HepG2 (cell line): ENCODE measurements at regions not wholly inside any gene's neighbourhood (a gene's known extent, or its start where the extent isn't known, plus 50 kb on each side); places are given as distances from the start of the nearest gene placed in this dataset.

Experiments used
- ATAC-seq: fragments of 200-7000 bp; cut with Tn5 transposase; 3 replicates; pipeline ENCODE4 v1.9.1; 2020; ENCODE audit warnings: mild to moderate bottlenecking, moderate library complexity
- BruUV-seq: library from RNA; stranded (reverse); fragments of 400-500 nt; replicated peaks from 2 replicates; lab custom pipeline; 2021; lab: Mats Ljungman, UMichigan
- CTCF ChIA-PET: fragments of 300-600 bp; formaldehyde crosslinking; extraction: SDS; loops from one replicate; lab custom pipeline; 2021; ENCODE audit warnings: low total read pairs, inconsistent platforms, low intra/inter-chr PET ratio; lab: Yijun Ruan, JAX
- POLR2A ChIA-PET: fragments of 350-600 bp; sonication (Branson Sonifier 250); formaldehyde crosslinking; loops from one replicate; lab custom pipeline; 2020; ENCODE audit warnings: antibody characterized with exemption, inconsistent platforms; lab: Yijun Ruan, JAX
- DNase-seq: peaks from one replicate; pipeline ENCODE4 v3.0.0-alpha.2; 2015; ENCODE audit warnings: low spot score
- FAIRE-seq: peaks from 3 replicates; lab custom pipeline; 2011; peaks lifted over from hg19 to GRCh38; lab: Jason Lieb, UNC
- H2AFZ ChIP-seq: one replicate; pipeline ENCODE4 v1.6.1; 2011; ENCODE audit warnings: low read length, inconsistent platforms
- H3K27ac ChIP-seq: fragments of 300-600 bp; 3 replicates; pipeline ENCODE4 v1.8.0; 2011; ENCODE audit warnings: mixed run types, mild to moderate bottlenecking, mixed read lengths, low read length, inconsistent platforms; ENCODE audit not compliant: insufficient read depth; ENCODE audit errors: extremely low read length
- H3K27me3 ChIP-seq, 2 experiments: fragments of 200-600 bp in 1 of 2; 2 replicates in 1 of 2; 3 replicates in 1 of 2; pipeline versions ENCODE4 v1.6.0 to v1.8.0; 2011; ENCODE audit warnings: low read length in 2 of 2, mild to moderate bottlenecking in 2 of 2, moderate library complexity in 2 of 2, inconsistent platforms in 1 of 2; ENCODE audit not compliant: insufficient read depth in 2 of 2, control insufficient read depth in 1 of 2
- H3K36me3 ChIP-seq, 2 experiments: fragments of 200-600 bp in 1 of 2; replicated peaks in 1 of 2; 2 replicates in 1 of 2; 3 replicates in 1 of 2; pipeline versions ENCODE4 v1.5.1 to v1.8.0; 2011; ENCODE audit warnings: low read length in 2 of 2, inconsistent platforms in 1 of 2; ENCODE audit not compliant: insufficient read depth in 2 of 2, control insufficient read depth in 1 of 2
- H3K4me1 ChIP-seq: 2 replicates; pipeline ENCODE4 v1.5.1; 2012; ENCODE audit warnings: low read length, inconsistent platforms; ENCODE audit not compliant: insufficient read depth
- H3K4me2 ChIP-seq: 2 replicates; pipeline ENCODE4 v1.6.0; 2011; ENCODE audit warnings: low read depth, low read length, inconsistent platforms
- H3K4me3 ChIP-seq, 3 experiments: fragments of 200-600 bp in 1 of 3; sonication (generic), shearing (Covaris generic) in 1 of 3; replicated peaks in 1 of 3; 2 replicates each; pipeline ENCODE4 v1.5.1; 2011 to 2016; ENCODE audit warnings: low read length in 3 of 3, inconsistent platforms in 2 of 3, low read depth in 2 of 3, mild to moderate bottlenecking in 2 of 3, control low read depth in 1 of 3, mixed read lengths in 1 of 3; ENCODE audit not compliant: insufficient read depth in 1 of 3
- H3K79me2 ChIP-seq: one replicate; pipeline ENCODE4 v1.6.1; 2011; ENCODE audit warnings: low read length, inconsistent platforms; ENCODE audit not compliant: insufficient read depth
- H3K9ac ChIP-seq: 2 replicates; pipeline ENCODE4 v1.6.0; 2011; ENCODE audit warnings: mild to moderate bottlenecking, low read depth, low read length, inconsistent platforms; ENCODE audit not compliant: insufficient read depth
- H3K9me3 ChIP-seq: 2 replicates; pipeline ENCODE4 v1.5.1; 2012; ENCODE audit warnings: mild to moderate bottlenecking, low read length
- H4K20me1 ChIP-seq: 2 replicates; pipeline ENCODE4 v1.6.0; 2011; ENCODE audit warnings: inconsistent platforms, mild to moderate bottlenecking, low read length, moderate library complexity; ENCODE audit not compliant: insufficient read depth
- GFI1 ChIP-seq: sonication (generic); formaldehyde crosslinking; IDR thresholded peaks from 2 replicates; pipeline ENCODE4 v1.5.0; 2020; ENCODE audit warnings: missing genetic modification reagents, mild to moderate bottlenecking, borderline replicate concordance
- STAT5B ChIP-seq: sonication (generic); formaldehyde crosslinking; IDR thresholded peaks from 2 replicates; pipeline ENCODE4 v1.4.0; 2020; ENCODE audit warnings: missing genetic modification reagents
- ZFP36L1 ChIP-seq: sonication (generic); formaldehyde crosslinking; IDR thresholded peaks from 2 replicates; pipeline ENCODE4 v1.8.0; 2022; ENCODE audit warnings: mild to moderate bottlenecking, missing genetic modification reagents, moderate library complexity
- ZNF446 ChIP-seq: sonication (generic); formaldehyde crosslinking; IDR thresholded peaks from 2 replicates; pipeline ENCODE4 v1.5.0; 2020; ENCODE audit warnings: mild to moderate bottlenecking, missing genetic modification reagents
- ZNF546 ChIP-seq: sonication (generic); formaldehyde crosslinking; conservative IDR thresholded peaks from 2 replicates; pipeline ENCODE4 v1.8.1; 2023; ENCODE audit warnings: mild to moderate bottlenecking, missing genetic modification reagents
- WGBS: methylation state at CpG from one replicate; pipeline ENCODE4 v1.1.6; 2017; ENCODE audit warnings: low lambda C conversion rate; 5-methylcytosine and 5-hydroxymethylcytosine counted together
- in situ Hi-C: cut with HindIII; loops from 2 replicates; pipeline ENCODE4 v1.10.0; 2017; ENCODE audit warnings: low pct_unique_long_range_greater_than_20kb; ENCODE audit not compliant: extremely low pct_ligation_motif_present
- intact Hi-C: fragments of 100-400 bp; cut with micrococcal nuclease; formaldehyde crosslinking; loops from one replicate; pipeline ENCODE4 v1.10.0; 2022; ENCODE audit not compliant: unreplicated experiment
- TF ChIP-seq, protein P1 (sequence below): sonication (generic); formaldehyde crosslinking; conservative IDR thresholded peaks from 2 replicates; pipeline ENCODE4 v1.8.0; 2022; ENCODE audit warnings: missing genetic modification reagents

DNA sequence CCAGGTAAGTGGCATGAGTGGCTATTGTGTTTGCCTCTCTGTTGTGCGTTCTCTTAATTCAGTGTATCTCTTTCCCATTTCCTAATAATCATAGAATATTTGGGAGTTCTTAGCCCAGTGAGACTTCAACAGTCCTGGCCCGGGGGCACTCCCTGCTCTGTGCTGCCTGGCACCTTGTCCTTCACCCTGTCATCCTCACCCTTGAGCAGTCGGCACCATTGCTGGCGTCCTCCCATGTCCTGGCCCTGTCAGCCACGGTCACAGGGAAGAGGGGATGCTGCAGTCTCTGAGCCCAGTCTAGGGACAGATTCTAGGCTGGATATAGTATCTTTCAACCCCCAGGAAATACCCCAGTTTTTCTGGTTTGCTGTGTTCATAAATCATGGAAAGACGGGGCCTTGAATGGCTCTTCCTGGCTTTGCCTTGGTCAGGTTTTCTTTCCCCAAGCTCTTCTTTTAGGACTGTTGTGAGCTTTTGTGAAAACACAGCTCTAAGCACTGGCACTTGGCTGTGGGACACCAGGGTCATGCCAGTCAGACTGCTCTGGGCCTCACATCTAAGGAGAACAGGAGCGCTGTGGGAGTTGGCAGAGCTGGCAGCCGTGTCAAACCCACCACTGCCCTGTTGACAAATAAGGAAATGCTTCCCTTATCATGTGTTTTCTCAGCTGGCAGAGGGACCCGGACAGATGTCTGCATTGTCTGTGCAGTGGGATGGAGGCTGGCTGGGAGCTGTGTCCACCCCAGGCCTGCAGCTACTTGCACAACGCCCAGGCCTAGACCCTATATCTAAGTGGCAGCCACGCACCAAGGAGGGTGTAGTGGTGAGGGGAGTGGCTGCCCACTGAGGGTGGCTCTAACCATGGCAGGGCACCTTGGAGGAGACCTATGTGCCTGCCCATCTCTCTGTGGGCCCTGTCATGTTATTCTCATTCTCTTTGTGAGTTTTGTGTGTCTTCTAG lies 378.6 kb downstream of the ICE1 start:
- H3K4me3 ChIP-seq = no peak overlapping the region
- in situ Hi-C loops (no loop called here), intact Hi-C loops (no loop called here)
- H2AFZ ChIP-seq = no peak overlapping the region
- H3K79me2 ChIP-seq = no peaks in the 10 kb centered on the region
- no TSS peak for BruUV-seq
- TF ChIP-seq ZNF446 (CRISPR knock-in tag) (no peak), STAT5B (CRISPR knock-in tag) (no peak), ZNF546 (no peak), GFI1 (CRISPR knock-in tag) (no peak), ZFP36L1 (CRISPR knock-in tag) (no peak)
- TF ChIP-seq, protein P1, sequence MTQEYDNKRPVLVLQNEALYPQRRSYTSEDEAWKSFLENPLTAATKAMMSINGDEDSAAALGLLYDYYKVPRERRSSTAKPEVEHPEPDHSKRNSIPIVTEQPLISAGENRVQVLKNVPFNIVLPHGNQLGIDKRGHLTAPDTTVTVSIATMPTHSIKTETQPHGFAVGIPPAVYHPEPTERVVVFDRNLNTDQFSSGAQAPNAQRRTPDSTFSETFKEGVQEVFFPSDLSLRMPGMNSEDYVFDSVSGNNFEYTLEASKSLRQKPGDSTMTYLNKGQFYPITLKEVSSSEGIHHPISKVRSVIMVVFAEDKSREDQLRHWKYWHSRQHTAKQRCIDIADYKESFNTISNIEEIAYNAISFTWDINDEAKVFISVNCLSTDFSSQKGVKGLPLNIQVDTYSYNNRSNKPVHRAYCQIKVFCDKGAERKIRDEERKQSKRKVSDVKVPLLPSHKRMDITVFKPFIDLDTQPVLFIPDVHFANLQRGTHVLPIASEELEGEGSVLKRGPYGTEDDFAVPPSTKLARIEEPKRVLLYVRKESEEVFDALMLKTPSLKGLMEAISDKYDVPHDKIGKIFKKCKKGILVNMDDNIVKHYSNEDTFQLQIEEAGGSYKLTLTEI = no peak
- no peak overlapping the region for H3K9ac ChIP-seq
- no peaks in the 10 kb centered on the region for H3K9me3 ChIP-seq
- no peaks in the 10 kb centered on the region for H4K20me1 ChIP-seq
- peaks cover 1 to 4% of the 10 kb centered on the region in 2 experiments; a peak in 4 of 5 replicates for H3K27me3 ChIP-seq
- DNase-seq = no peak
- H3K4me1 ChIP-seq = no peaks in the 10 kb centered on the region
- no peak overlapping the region for H3K4me2 ChIP-seq
- no peak overlapping the region for H3K27ac ChIP-seq
- ATAC-seq = no peak
- no peaks in the 10 kb centered on the region for H3K36me3 ChIP-seq
- WGBS = 26% methylated on average over 8 of the region's 11 CpGs
- POLR2A ChIA-PET = no interaction called here
- CTCF ChIA-PET = no interaction called here
- no peak for FAIRE-seq
